Ishikawa (cell line): ENCODE measurements at regions not wholly inside any gene's neighbourhood (a gene's known extent, or its start where the extent isn't known, plus 50 kb on each side); places are given as distances from the start of the nearest gene placed in this dataset.

ENCODE experiments used
- CEBPB ChIP-seq: IDR thresholded peaks from 2 replicates; pipeline ENCODE4 v1.6.1; 2012
- CREB1 ChIP-seq: IDR thresholded peaks from 2 replicates; pipeline ENCODE4 v1.6.1; 2012; ENCODE audit warnings: low read depth
- EGR1 ChIP-seq: IDR thresholded peaks from 2 replicates; pipeline ENCODE4 v1.6.1; 2012
- EP300 ChIP-seq: IDR thresholded peaks from 2 replicates; pipeline ENCODE4 v1.6.1; 2012; ENCODE audit warnings: borderline replicate concordance
- FOXM1 ChIP-seq: IDR thresholded peaks from 2 replicates; pipeline ENCODE4 v1.6.1; 2012; ENCODE audit warnings: low read depth, borderline replicate concordance
- MAX ChIP-seq: IDR thresholded peaks from 2 replicates; pipeline ENCODE4 v1.6.1; 2012
- NFIC ChIP-seq: IDR thresholded peaks from 2 replicates; pipeline ENCODE4 v1.6.1; 2012
- RAD21 ChIP-seq: IDR thresholded peaks from 2 replicates; pipeline ENCODE4 v1.6.1; 2012; ENCODE audit warnings: low read depth
- REST ChIP-seq: IDR thresholded peaks from 2 replicates; pipeline ENCODE4 v1.6.1; 2012; ENCODE audit warnings: low read depth, mild to moderate bottlenecking
- TAF1 ChIP-seq: IDR thresholded peaks from 2 replicates; pipeline ENCODE4 v1.6.1; 2012; ENCODE audit warnings: low read depth, mild to moderate bottlenecking
- TCF12 ChIP-seq: IDR thresholded peaks from 2 replicates; pipeline ENCODE4 v1.6.1; 2012; ENCODE audit warnings: low read depth
- TEAD4 ChIP-seq: IDR thresholded peaks from 2 replicates; pipeline ENCODE4 v1.6.1; 2012
- YY1 ChIP-seq: IDR thresholded peaks from 2 replicates; pipeline ENCODE4 v1.6.1; 2012; ENCODE audit warnings: low read depth
- ZBTB7A ChIP-seq: IDR thresholded peaks from 2 replicates; pipeline ENCODE4 v1.6.1; 2012; ENCODE audit warnings: low read depth
- TF ChIP-seq, protein P1 (sequence below): IDR thresholded peaks from 2 replicates; pipeline ENCODE4 v1.6.1; 2012

- TF ChIP-seq NFIC: no peak
- no peak for TF ChIP-seq ZBTB7A
- no peak for TF ChIP-seq EP300
- no peak for TF ChIP-seq TCF12
- TF ChIP-seq, protein P1, sequence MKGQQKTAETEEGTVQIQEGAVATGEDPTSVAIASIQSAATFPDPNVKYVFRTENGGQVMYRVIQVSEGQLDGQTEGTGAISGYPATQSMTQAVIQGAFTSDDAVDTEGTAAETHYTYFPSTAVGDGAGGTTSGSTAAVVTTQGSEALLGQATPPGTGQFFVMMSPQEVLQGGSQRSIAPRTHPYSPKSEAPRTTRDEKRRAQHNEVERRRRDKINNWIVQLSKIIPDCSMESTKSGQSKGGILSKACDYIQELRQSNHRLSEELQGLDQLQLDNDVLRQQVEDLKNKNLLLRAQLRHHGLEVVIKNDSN: no peak
Observed at GRCh38 chr16:77077256-77077922, 113.6 kb upstream of the MON1B start.

DNA sequence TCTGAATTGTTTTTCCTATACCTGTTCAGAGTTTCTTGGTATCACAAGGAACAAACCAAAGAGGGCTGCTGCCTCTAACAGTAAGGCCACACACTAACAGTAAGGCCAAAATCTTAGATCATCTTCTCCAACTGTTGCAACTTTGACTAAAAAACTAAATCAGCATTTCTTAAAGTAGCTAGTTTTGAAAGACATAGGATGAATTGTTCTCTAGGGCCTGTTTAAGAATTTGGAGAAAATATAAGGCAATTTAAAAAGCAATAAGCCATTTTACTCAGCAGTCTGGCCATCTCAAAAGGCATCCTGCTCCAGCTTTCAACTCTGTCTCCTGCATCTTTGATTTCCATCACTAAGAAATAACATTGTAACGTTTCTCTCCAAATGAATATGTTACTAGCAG lies 105.0 kb upstream of the MON1B start:
- TF ChIP-seq, protein P1: no peak
- TF ChIP-seq TCF12 (no peak), MAX (no peak), CEBPB (no peak), TAF1 (no peak), TEAD4 (no peak), CREB1 (no peak), EGR1 (no peak), ZBTB7A (no peak), RAD21 (no peak), YY1 (no peak), EP300 (no peak), FOXM1 (no peak), REST (no peak), NFIC (no peak)

DNA sequence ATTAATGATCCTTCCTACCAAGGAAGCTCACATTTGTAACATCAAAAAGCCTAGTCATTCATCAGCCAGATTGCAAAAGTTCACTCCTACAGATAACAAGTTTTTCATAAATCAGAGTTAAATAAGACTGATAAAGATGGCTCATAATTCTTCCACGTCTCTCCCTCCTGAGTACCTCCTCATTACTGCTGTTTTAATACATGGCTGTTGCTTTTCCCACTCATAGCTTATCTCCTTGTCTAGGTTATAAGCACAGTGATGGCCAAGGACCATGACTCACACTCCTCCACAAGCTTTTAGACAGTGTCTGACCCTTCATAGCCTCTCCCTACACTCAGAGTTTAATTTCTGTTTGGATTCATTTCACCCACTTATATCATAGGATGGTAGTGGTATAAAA lies 100.9 kb upstream of the MON1B start:
- TF ChIP-seq EGR1: no peak
- TF ChIP-seq EP300: no peak
- TF ChIP-seq TCF12: no peak
- TF ChIP-seq YY1: no peak
- TF ChIP-seq NFIC: no peak
- TF ChIP-seq CREB1: no peak

DNA sequence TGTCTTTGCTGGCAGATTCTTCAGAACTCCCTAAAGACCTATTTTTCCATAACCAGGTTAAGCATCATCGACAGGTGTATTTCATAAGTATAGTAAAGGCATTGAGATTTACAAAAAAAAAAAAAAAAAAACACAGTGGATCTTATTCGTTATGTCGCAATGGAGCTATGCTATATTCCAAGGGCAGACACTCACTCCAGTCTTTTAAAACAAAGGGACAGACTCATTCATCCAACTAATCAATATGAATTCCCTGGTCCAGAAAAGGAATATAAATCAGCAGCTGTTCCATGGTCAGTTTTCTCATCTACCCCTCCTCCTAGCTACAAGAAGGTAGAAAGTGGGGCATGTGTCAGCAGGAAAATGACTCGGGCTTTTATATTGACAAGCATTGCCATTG lies 97.7 kb upstream of the MON1B start:
- no peak for TF ChIP-seq CREB1
- no peak for TF ChIP-seq REST
- TF ChIP-seq FOXM1: no peak
- TF ChIP-seq, protein P1: no peak
- TF ChIP-seq ZBTB7A: no peak
- TF ChIP-seq NFIC: no peak
- no peak for TF ChIP-seq CEBPB
- TF ChIP-seq RAD21: no peak
- no peak for TF ChIP-seq TCF12
- TF ChIP-seq EGR1: no peak
- TF ChIP-seq TEAD4: no peak

- TF ChIP-seq TCF12: no peak
- no peak for TF ChIP-seq CEBPB
- TF ChIP-seq YY1: no peak
- TF ChIP-seq ZBTB7A: no peak
- TF ChIP-seq NFIC: no peak
- TF ChIP-seq RAD21: no peak
- TF ChIP-seq TEAD4: no peak
- no peak for TF ChIP-seq EP300
- TF ChIP-seq, protein P1: no peak
- no peak for TF ChIP-seq CREB1
- TF ChIP-seq MAX: no peak
- TF ChIP-seq EGR1: no peak
- no peak for TF ChIP-seq TAF1
- TF ChIP-seq FOXM1: no peak
- TF ChIP-seq REST: no peak
Observed at GRCh38 chr16:77093999-77094398, 97.0 kb upstream of the MON1B start.
